GM19043 (cell line): ENCODE measurements at regions not wholly inside any gene's neighbourhood (a gene's known extent, or its start where the extent isn't known, plus 50 kb on each side); places are given as distances from the start of the nearest gene placed in this dataset.
"Not testable (repeated sequence)": the region's sequence is repeated elsewhere in the genome, so short reads cannot be mapped to it uniquely, and the experiment has no call there.

Experiments used
- ATAC-seq: cut with Tn5 transposase; IDR thresholded peaks from one replicate; pipeline ENCODE4 v1.9.1; 2021; ENCODE audit warnings: low read depth; ENCODE audit not compliant: unreplicated experiment

DNA sequence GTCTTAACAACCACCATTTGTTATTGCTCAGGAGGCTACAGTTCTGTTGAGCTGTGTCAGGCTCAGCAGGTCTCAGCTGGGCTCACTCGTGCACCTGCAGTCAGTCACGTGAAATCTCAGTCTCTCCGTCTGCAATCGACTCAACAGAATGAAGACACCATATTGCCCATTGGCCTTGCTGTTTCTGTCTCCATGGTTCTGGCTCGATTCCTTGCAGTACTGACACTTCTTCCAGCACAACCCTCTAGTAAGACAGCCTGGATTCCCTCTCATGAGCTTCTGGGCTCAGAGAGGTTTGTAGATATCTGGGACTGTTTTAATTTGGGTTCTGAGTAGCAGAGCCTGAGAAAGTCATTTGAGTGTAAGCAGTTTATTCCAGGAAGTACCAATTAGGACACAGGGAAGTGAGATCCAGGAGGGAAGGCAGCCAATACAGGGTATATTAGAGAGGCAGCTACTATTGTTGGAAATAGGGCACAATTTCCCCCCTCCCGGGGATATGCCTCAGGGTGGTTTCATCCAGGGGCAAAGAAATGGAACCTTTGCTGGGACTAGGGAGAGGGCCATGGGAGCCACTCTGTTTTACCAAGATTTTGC lies 87.4 kb upstream of the RALGAPA2 start:
- no peak for ATAC-seq

GRCh38 chr20:20797521-20798310 lies 85.3 kb upstream of the RALGAPA2 start:
- ATAC-seq, result no peak

DNA sequence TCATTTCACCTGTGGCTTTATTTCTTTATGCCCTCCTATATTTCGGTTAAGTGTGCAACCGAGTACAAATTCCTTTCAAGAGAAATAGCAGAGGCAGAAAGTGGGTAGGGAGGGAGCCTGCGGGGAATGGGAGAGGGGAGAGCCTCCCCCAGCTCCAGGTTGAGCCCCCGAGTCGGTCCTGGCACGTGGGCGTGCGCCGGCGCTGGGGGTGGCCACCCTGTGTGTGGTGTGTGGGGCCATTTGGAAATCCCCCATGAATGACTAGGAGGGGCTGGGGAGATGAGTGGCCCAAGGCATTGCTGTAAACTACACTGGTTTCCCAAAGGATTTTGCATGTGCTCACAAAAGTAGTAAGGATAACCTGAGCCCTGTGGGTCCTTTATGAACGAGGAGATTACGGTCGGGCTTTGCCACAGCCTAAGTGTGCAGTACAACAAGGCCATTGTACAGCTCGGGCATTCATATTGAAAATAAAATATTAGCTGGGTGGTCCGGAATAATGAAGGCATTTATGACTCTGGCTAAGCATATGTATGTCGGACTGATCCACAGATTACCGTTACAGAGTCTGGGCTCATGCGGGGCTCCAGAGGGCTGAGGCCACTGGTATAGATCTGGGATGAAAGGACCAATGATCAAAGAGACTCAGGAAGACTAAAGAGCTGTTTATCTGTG lies 84.5 kb upstream of the RALGAPA2 start:
- ATAC-seq, result no peak

- ATAC-seq, result no peak
These were observed 83.3 kb upstream of the RALGAPA2 start for GRCh38 chr20:20795721-20796120.

- no peak for ATAC-seq
These were observed 82.7 kb upstream of the RALGAPA2 start for GRCh38 chr20:20795119-20795518.

DNA sequence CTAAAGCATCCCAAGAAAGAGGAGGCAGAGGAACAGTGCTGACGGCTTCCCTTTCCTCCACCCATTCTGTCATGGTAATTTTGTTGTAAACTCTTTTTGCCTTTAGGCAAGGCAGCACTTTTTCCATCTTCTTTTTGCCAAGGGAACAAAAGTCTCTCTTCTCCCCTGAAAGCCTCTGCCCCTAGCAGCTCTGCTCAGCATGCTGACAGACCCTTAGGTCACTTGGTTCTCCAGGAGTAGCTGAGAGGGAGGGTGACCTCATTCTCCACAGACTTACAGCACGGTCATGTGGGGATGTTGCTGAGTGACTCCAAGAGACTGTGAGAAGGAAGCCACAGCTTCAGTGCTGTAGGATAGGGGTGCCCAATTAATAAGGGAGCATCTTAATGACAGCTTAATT lies 81.1 kb upstream of the RALGAPA2 start:
- no peak for ATAC-seq

GRCh38 chr20:20791664-20792568 lies 79.5 kb upstream of the RALGAPA2 start:
- no peak for ATAC-seq

DNA sequence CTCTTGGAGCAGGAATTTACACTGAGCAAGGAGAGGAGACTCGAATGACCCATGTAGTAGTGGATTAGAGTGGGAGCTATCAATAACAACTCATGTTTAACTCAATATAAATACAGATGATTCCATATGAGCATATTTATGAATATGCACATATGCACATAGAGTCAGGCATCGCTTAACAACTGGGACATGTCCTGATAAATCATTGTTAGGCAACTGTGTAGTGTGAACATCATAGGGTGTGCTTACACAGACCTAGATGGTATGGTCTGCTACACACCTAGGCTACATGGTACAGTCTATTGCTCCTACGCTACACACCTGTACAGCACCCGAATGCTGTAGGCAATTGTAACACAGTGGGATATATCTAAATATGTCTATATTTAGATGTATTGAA lies 75.9 kb upstream of the RALGAPA2 start:
- ATAC-seq, result no peak

- ATAC-seq, result no peak
These were observed 74.0 kb upstream of the RALGAPA2 start for GRCh38 chr20:20786428-20786827.

DNA sequence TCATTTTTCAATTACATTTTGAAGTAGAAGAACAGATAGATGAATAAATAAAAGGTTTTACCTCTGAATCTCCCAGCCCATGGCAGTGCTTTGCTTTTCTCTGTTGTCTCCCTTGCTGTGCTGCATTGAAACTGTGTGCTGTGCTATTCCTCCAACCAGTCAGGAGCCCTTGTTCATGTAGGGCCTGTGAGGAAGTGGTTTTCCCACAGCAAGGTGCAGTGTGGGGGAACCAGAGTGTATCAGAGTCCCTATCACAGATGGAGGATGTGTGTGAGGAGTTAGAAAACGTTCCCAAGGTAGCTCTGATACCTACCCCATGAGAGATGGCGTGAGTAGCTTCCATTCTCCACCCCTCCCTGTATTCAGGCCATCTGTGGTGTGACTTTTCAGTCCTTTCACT lies 72.8 kb upstream of the RALGAPA2 start:
- no peak for ATAC-seq

DNA sequence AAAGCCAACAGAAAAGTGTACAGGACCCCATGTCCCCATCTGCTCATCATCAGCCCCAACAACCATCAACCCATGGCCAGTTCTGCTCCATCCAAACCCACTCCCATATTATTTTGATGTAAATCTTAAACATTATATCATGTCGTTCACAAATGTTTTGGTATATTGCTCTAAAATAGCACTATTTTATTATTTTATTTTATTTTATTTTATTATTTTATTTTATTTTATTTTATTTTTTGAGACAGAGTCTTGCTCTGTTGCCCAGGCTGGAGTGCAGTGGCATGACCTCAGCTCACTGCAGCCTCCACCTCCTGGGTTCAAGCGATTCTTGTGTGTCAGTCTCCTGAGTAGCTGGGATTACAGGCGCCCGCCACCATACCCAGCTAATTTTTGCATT lies 72.0 kb upstream of the RALGAPA2 start:
- not testable (repeated sequence) for ATAC-seq

DNA sequence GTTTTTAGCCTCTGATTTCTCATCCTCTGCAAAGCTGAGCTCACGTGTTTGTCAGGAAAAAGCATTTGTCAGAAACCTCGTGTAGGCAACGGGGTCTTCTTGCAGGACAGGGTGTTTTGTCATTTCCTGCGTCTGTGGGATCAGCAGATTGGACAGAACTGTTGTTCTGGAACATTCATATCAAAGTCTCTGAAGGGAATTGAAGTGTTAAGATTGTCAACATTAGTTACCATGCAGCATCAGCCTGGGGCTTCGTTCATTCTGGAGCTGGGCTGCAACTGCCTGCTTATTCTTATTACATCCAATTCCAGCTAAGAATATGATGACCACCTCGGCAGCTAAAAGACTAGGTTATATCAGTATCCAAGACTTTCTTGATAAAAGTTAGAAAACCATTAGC lies 71.0 kb upstream of the RALGAPA2 start:
- no peak for ATAC-seq

GRCh38 chr20:20782755-20783154 lies 70.3 kb upstream of the RALGAPA2 start:
- no peak for ATAC-seq

GRCh38 chr20:20782231-20782630 lies 69.8 kb upstream of the RALGAPA2 start:
- no peak for ATAC-seq

GRCh38 chr20:20781029-20781428 lies 68.6 kb upstream of the RALGAPA2 start:
- no peak for ATAC-seq

DNA sequence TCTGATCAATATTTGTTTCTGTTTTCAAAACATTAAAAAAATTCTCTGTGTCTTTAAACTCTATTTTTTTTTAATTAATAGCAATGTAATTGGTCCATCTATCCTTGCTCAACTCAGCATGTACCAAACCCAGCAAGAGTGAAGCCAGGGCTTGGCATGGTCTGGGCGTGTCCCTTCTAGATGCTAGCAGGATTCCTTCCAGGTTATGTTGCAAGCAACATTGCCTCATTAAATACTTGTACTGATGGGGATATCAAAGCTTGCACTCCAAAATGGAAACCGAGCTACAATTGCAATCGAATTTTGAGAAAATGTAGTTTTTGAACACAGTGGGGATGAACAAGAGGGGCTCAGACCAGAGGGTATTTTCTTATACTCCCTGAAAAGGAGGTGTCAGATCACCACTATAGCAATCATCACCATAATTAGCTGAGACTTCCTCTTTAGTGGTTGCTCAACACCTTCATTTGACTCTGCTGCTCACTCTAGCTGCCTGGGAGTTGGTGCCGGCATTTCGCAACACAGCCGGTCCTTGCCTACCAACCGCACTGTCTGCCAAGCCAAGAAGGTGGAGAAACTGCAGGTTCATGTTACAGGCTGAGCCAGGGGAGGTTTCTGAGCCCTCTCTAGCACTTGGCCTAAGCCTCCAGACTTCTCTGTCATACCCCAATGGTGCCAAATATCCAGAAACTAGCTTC lies 67.8 kb upstream of the RALGAPA2 start:
- ATAC-seq, result no peak

GRCh38 chr20:20778676-20779075 lies 66.2 kb upstream of the RALGAPA2 start:
- no peak for ATAC-seq

- ATAC-seq, result no peak
These were observed 60.1 kb upstream of the RALGAPA2 start for GRCh38 chr20:20772497-20773085.

GRCh38 chr20:20768202-20768815 lies 55.9 kb upstream of the RALGAPA2 start:
- ATAC-seq, result no peak
